ENCODE measurements at regions not wholly inside any gene's neighbourhood (a gene's known extent, or its start where the extent isn't known, plus 50 kb on each side); places are given as distances from the start of the nearest gene placed in this dataset.

- no peak for DNase-seq
- H3K36me3 ChIP-seq = no peaks in the 10 kb centered on the region
- 24 to 31% methylated on average over 1 of the region's 1 CpG for WGBS, 2 donors
- no peaks in the 10 kb centered on the region for H3K9me3 ChIP-seq
- H3K27me3 ChIP-seq = no peaks in the 10 kb centered on the region
- TF ChIP-seq CTCF (IDR thresholded peaks at IDR 0.05) (no peak), POLR2A (IDR thresholded peaks at IDR 0.05) (no peak)
- no peaks in the 10 kb centered on the region for H3K4me1 ChIP-seq
- intact Hi-C loops (cut with DNase I) = no loop called here
- H3K4me3 ChIP-seq = no peak overlapping the region
- H3K27ac ChIP-seq = no peak overlapping the region
Measured at GRCh38 chr12:76646366-76646765, 86.8 kb upstream of the OSBPL8 start.

- Histone ChIP-seq H3K27ac (no peak overlapping the region), H3K4me3 (no peak overlapping the region), H3K27me3 (no peaks in the 10 kb centered on the region), H3K4me1 (no peaks in the 10 kb centered on the region), H3K36me3 (no peaks in the 10 kb centered on the region), H3K9me3 (no peaks in the 10 kb centered on the region)
- intact Hi-C loops (cut with DNase I) = no loop called here
- no peak for DNase-seq
- TF ChIP-seq POLR2A (IDR thresholded peaks at IDR 0.05) (no peak), CTCF (IDR thresholded peaks at IDR 0.05) (no peak)
- WGBS, 2 donors = 96 to 97% methylated on average over 5 of the region's 5 CpGs
Measured at GRCh38 chr12:76649099-76649498, 89.5 kb upstream of the OSBPL8 start.

GRCh38 chr12:76652402-76652801 is 92.8 kb upstream of the OSBPL8 start:
- H3K4me1 ChIP-seq = no peaks in the 10 kb centered on the region
- no peak for TF ChIP-seq POLR2A (IDR thresholded peaks at IDR 0.05)
- no peak for TF ChIP-seq CTCF (IDR thresholded peaks at IDR 0.05)
- no peak overlapping the region for H3K27ac ChIP-seq
- no peaks in the 10 kb centered on the region for H3K36me3 ChIP-seq
- H3K9me3 ChIP-seq = no peaks in the 10 kb centered on the region
- H3K27me3 ChIP-seq = no peaks in the 10 kb centered on the region
- intact Hi-C loops (cut with DNase I) = no loop called here
- no peak overlapping the region for H3K4me3 ChIP-seq
- DNase-seq = no peak
- WGBS, 2 donors = 75 to 88% methylated on average over 4 of the region's 4 CpGs

- WGBS, 2 donors = 50% methylated on average over 1 of the region's 1 CpG; no CpG with 5 or more reads in 1 of the 2 donors
- H3K27me3 ChIP-seq = no peaks in the 10 kb centered on the region
- no peak for DNase-seq
- no peaks in the 10 kb centered on the region for H3K4me1 ChIP-seq
- no peak overlapping the region for H3K4me3 ChIP-seq
- H3K36me3 ChIP-seq = no peaks in the 10 kb centered on the region
- H3K9me3 ChIP-seq = no peaks in the 10 kb centered on the region
- no peak for TF ChIP-seq CTCF (IDR thresholded peaks at IDR 0.05)
- no peak for TF ChIP-seq POLR2A (IDR thresholded peaks at IDR 0.05)
- intact Hi-C loops (cut with DNase I) = no loop called here
- H3K27ac ChIP-seq = no peak overlapping the region
Measured at GRCh38 chr12:76653342-76653741, 93.8 kb upstream of the OSBPL8 start.

- DNase-seq = no peak
- H3K4me3 ChIP-seq = no peak overlapping the region
- no peaks in the 10 kb centered on the region for H3K9me3 ChIP-seq
- H3K36me3 ChIP-seq = no peaks in the 10 kb centered on the region
- H3K4me1 ChIP-seq = no peaks in the 10 kb centered on the region
- intact Hi-C loops (cut with DNase I) = no loop called here
- 69 to 87% methylated on average over 2 of the region's 2 CpGs for WGBS, 2 donors
- no peak for TF ChIP-seq CTCF (IDR thresholded peaks at IDR 0.05)
- no peak for TF ChIP-seq POLR2A (IDR thresholded peaks at IDR 0.05)
- no peak overlapping the region for H3K27ac ChIP-seq
- no peaks in the 10 kb centered on the region for H3K27me3 ChIP-seq
Measured at GRCh38 chr12:76664731-76665130, 99.2 kb upstream of the ZDHHC17 start.

Data from esophagus squamous epithelium (tissue), 5 donors.